Mesendoderm (in vitro differentiated cells): ENCODE measurements at regions not wholly inside any gene's neighbourhood (a gene's known extent, or its start where the extent isn't known, plus 50 kb on each side); places are given as distances from the start of the nearest gene placed in this dataset.

Experiments
- DNase-seq: peaks from one replicate; pipeline ENCODE4 v3.0.0; 2013
- H2AK5ac ChIP-seq: 2 replicates; pipeline ENCODE4 v1.6.1; 2013; ENCODE audit warnings: low read length, inconsistent platforms
- H2BK120ac ChIP-seq: 2 replicates; pipeline ENCODE4 v1.6.1; 2013; ENCODE audit warnings: low read depth, mild to moderate bottlenecking, low read length, moderate library complexity, mixed read lengths
- H2BK15ac ChIP-seq: replicated peaks from 2 replicates; pipeline ENCODE4 v1.6.1; 2013; ENCODE audit warnings: low read depth, mild to moderate bottlenecking, moderate library complexity
- H2BK5ac ChIP-seq: 2 replicates; pipeline ENCODE4 v1.6.1; 2013; ENCODE audit warnings: low read length, inconsistent platforms
- H3K18ac ChIP-seq: 2 replicates; pipeline ENCODE4 v1.6.1; 2013; ENCODE audit warnings: mild to moderate bottlenecking, low read length, mixed read lengths
- H3K23ac ChIP-seq: one replicate; pipeline ENCODE4 v1.6.1; 2013; ENCODE audit warnings: low read length
- H3K27ac ChIP-seq: 2 replicates; pipeline ENCODE4 v1.5.1; 2013; ENCODE audit warnings: low read depth, mild to moderate bottlenecking, inconsistent platforms, low read length, moderate library complexity
- H3K27me3 ChIP-seq: 2 replicates; pipeline ENCODE4 v1.6.1; 2013; ENCODE audit warnings: low read length, control low read depth, mild to moderate bottlenecking, inconsistent platforms; ENCODE audit not compliant: insufficient read depth, poor library complexity
- H3K36me3 ChIP-seq: 2 replicates; pipeline ENCODE4 v1.6.1; 2013; ENCODE audit warnings: low read length, inconsistent platforms; ENCODE audit not compliant: control insufficient read depth, insufficient read depth
- H3K4ac ChIP-seq: one replicate; pipeline ENCODE4 v1.6.1; 2013; ENCODE audit warnings: low read depth, mild to moderate bottlenecking, low read length, moderate library complexity
- H3K4me1 ChIP-seq: 2 replicates; pipeline ENCODE4 v1.6.1; 2013; ENCODE audit warnings: low read depth, low read length, inconsistent platforms; ENCODE audit not compliant: control insufficient read depth
- H3K4me2 ChIP-seq: 2 replicates; pipeline ENCODE4 v1.6.1; 2013; ENCODE audit warnings: low read length
- H3K4me3 ChIP-seq: 2 replicates; pipeline ENCODE4 v1.5.1; 2013; ENCODE audit warnings: mild to moderate bottlenecking, low read length
- H3K56ac ChIP-seq: one replicate; pipeline ENCODE4 v1.6.1; 2013; ENCODE audit warnings: low read length
- H3K79me1 ChIP-seq: 2 replicates; pipeline ENCODE4 v1.6.1; 2013; ENCODE audit warnings: low read length, inconsistent platforms
- H3K79me2 ChIP-seq: 2 replicates; pipeline ENCODE4 v1.6.1; 2013; ENCODE audit warnings: mild to moderate bottlenecking, low read length; ENCODE audit not compliant: control insufficient read depth, insufficient read depth
- H3K9ac ChIP-seq: 2 replicates; pipeline ENCODE4 v1.6.1; 2013; ENCODE audit warnings: low read length, inconsistent platforms
- H4K5ac ChIP-seq: one replicate; pipeline ENCODE4 v1.6.1; 2013; ENCODE audit warnings: low read length
- H4K8ac ChIP-seq: one replicate; pipeline ENCODE4 v1.6.1; 2013; ENCODE audit warnings: low read depth, mild to moderate bottlenecking, control low read depth, low read length, moderate library complexity
- WGBS: extraction: QIAGEN DNeasy Blood & Tissue Kit; methylation state at CpG from one replicate; pipeline ENCODE4 v1.1.7; 2013; ENCODE audit warnings: low lambda C conversion rate, missing lambda C conversion rate; ENCODE audit not compliant: insufficient coverage; ENCODE audit errors: extremely low coverage; 5-methylcytosine and 5-hydroxymethylcytosine counted together

DNA sequence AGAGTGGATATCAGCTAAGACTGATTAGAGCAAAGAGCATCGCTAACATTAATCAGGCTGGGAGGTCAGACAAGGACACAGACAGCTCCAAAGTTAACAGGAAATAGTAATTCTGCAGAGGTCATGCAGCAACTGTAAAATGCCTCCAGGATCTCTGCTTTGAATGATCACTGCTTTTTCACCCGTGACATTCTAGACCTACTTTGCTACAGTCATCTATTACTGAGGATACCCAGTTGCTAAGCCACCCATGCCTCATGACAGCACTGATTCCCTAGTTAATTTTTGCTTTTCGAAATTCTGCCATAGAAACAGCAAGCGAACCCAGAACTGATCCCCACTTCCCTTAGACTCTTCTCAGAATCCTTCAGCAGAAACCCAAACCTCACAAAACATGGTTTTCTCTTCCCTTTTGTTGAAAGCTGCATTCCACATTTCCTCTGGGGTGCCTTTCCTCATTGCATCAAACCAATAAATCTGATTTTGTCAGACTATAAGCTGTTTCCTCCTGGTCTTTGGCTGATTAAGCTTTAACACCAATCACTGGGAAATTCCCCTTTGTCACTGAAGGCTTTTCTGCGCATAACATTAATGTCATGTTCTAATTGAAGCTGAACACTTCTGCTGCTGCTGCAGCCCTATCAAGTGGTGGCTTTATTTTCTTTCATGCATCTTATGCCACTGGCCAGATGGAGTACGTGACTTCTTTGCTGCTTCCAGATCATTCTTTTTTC is 201.1 kb upstream of the CHD1 start:
- no peak overlapping the region for H2BK120ac ChIP-seq
- DNase-seq, result no peak
- H2BK15ac ChIP-seq, result no peak overlapping the region
- no peaks in the 10 kb centered on the region for H3K79me1 ChIP-seq
- H3K27me3 ChIP-seq, result no peaks in the 10 kb centered on the region
- H3K23ac ChIP-seq, result no peak overlapping the region
- H3K9ac ChIP-seq, result no peak overlapping the region
- H2BK5ac ChIP-seq, result no peak overlapping the region
- no CpG with 5 or more reads among the region's 6 CpGs for WGBS
- no peak overlapping the region for H3K4me2 ChIP-seq
- H3K56ac ChIP-seq, result no peak overlapping the region
- no peak overlapping the region for H3K18ac ChIP-seq
- H4K5ac ChIP-seq, result no peak overlapping the region
- H4K8ac ChIP-seq, result no peak overlapping the region
- H3K27ac ChIP-seq, result no peak overlapping the region
- no peaks in the 10 kb centered on the region for H3K79me2 ChIP-seq
- no peak overlapping the region for H2AK5ac ChIP-seq
- no peak overlapping the region for H3K4me3 ChIP-seq
- H3K4me1 ChIP-seq, result no peaks in the 10 kb centered on the region
- no peaks in the 10 kb centered on the region for H3K36me3 ChIP-seq
- H3K4ac ChIP-seq, result no peak overlapping the region

DNA sequence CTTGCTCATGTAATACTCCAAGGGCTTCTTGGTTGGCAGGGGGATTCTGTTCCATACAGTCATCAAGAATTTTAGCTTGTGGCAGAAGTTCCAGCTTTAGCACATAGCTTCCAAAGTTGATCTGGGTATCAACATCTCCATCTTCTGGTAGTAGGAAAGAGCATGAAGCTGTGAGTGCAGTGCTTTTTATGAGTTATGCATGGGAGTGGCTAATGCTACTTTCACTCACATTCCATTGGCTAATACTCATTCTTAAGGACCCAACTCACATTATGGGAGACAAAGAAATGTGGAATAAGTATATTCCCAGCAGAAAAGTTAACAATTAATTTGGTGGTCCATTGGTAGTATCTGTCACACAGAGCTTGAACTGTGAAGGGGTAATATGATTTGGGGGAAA is 194.2 kb upstream of the CHD1 start:
- H4K5ac ChIP-seq, result no peak overlapping the region
- no peak overlapping the region for H3K4me3 ChIP-seq
- H3K79me1 ChIP-seq, result no peaks in the 10 kb centered on the region
- H3K4ac ChIP-seq, result no peak overlapping the region
- no peak overlapping the region for H3K27ac ChIP-seq
- no peaks in the 10 kb centered on the region for H3K36me3 ChIP-seq
- no peak overlapping the region for H2AK5ac ChIP-seq
- H4K8ac ChIP-seq, result no peak overlapping the region
- H3K18ac ChIP-seq, result no peak overlapping the region
- no peak overlapping the region for H3K56ac ChIP-seq
- no peaks in the 10 kb centered on the region for H3K27me3 ChIP-seq
- H3K23ac ChIP-seq, result no peak overlapping the region
- no peaks in the 10 kb centered on the region for H3K4me1 ChIP-seq
- no peak overlapping the region for H2BK120ac ChIP-seq
- no peak overlapping the region for H2BK5ac ChIP-seq
- no peak overlapping the region for H3K9ac ChIP-seq
- no peak overlapping the region for H3K4me2 ChIP-seq
- H2BK15ac ChIP-seq, result no peak overlapping the region
- no peak for DNase-seq
- H3K79me2 ChIP-seq, result no peaks in the 10 kb centered on the region

DNA sequence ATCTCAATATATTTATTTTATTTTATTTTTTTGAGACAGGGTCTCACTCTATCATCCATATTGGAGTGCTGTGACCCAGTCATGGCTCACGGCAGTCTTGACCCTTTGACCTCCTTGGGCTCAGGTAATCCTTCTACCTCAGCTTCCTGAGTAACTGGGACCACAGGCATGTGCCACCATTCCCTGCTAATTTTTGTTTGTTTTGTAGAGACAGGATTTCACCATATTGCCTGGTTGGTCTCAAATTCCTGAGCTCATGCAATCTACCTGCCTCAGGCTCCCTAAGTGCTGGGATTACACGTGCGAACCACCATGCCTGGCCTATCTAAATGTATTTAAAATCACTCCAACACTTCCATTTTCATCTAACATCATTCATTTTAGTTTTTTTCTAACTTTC is 190.5 kb upstream of the CHD1 start:
- Histone ChIP-seq H2BK120ac (no peak overlapping the region), H4K5ac (no peak overlapping the region), H3K18ac (no peak overlapping the region), H3K79me1 (no peaks in the 10 kb centered on the region), H3K4ac (no peak overlapping the region), H2BK5ac (no peak overlapping the region), H3K9ac (no peak overlapping the region), H3K4me3 (no peak overlapping the region), H3K27me3 (no peaks in the 10 kb centered on the region), H3K36me3 (no peaks in the 10 kb centered on the region), H4K8ac (no peak overlapping the region), H3K27ac (no peak overlapping the region), H2AK5ac (no peak overlapping the region), H3K4me2 (no peak overlapping the region), H3K56ac (no peak overlapping the region), H3K4me1 (no peaks in the 10 kb centered on the region), H3K23ac (no peak overlapping the region), H3K79me2 (no peaks in the 10 kb centered on the region), H2BK15ac (no peak overlapping the region)
- DNase-seq, result no peak
- WGBS, result no CpG with 5 or more reads among the region's 3 CpGs

DNA sequence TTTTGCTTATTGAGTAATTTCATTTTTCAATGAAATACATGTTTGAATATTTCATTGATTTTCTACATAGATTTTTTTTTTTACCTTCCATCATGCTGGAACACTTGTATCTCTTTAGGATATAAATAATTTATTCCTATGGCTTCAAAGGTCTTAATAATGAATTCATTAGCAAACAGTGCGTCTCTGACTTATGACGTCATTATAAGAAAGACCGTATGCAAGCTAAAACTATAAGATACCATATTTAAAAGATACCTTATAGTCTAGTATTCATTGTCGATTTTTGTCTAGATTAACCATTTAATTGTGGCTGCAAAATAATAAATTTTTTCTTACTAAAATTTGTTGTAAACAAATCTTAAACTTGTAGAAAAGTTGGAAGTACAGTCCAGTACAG is 187.7 kb upstream of the CHD1 start:
- no peaks in the 10 kb centered on the region for H3K36me3 ChIP-seq
- H3K79me2 ChIP-seq, result no peaks in the 10 kb centered on the region
- no peak overlapping the region for H3K23ac ChIP-seq
- H3K4me3 ChIP-seq, result no peak overlapping the region
- no peak for DNase-seq
- H2BK120ac ChIP-seq, result no peak overlapping the region
- no peak overlapping the region for H3K56ac ChIP-seq
- H3K27me3 ChIP-seq, result no peaks in the 10 kb centered on the region
- WGBS, result no CpG with 5 or more reads among the region's 4 CpGs
- H3K4me1 ChIP-seq, result no peaks in the 10 kb centered on the region
- no peak overlapping the region for H3K4me2 ChIP-seq
- no peak overlapping the region for H2AK5ac ChIP-seq
- no peak overlapping the region for H4K8ac ChIP-seq
- no peak overlapping the region for H2BK5ac ChIP-seq
- no peaks in the 10 kb centered on the region for H3K79me1 ChIP-seq
- no peak overlapping the region for H3K27ac ChIP-seq
- H3K18ac ChIP-seq, result no peak overlapping the region
- no peak overlapping the region for H2BK15ac ChIP-seq
- no peak overlapping the region for H3K4ac ChIP-seq
- H4K5ac ChIP-seq, result no peak overlapping the region
- no peak overlapping the region for H3K9ac ChIP-seq

DNA sequence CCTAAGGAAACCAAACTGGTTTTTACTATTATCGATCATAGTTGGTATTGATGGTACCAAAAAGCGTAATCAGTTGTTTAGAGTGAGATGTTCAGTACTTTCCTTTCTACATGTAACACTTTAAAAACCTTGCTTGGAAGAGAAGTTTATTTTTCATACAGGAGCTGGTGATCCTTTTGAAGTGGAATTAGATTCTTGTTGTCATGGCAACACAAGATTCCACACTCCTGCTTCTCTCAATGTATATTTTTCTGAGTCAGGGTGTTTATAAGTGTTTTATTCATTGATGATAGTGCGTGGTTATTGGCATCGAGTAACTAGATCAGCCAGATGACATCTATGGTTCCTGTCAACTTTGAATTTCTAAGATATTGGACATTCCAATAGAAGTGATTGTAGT is 181.1 kb upstream of the CHD1 start:
- no peak overlapping the region for H2BK5ac ChIP-seq
- no peak overlapping the region for H2AK5ac ChIP-seq
- no peak overlapping the region for H3K4me2 ChIP-seq
- no peak overlapping the region for H4K8ac ChIP-seq
- H4K5ac ChIP-seq, result no peak overlapping the region
- no peaks in the 10 kb centered on the region for H3K27me3 ChIP-seq
- H3K23ac ChIP-seq, result no peak overlapping the region
- H3K9ac ChIP-seq, result no peak overlapping the region
- H3K4me3 ChIP-seq, result no peak overlapping the region
- H3K36me3 ChIP-seq, result no peaks in the 10 kb centered on the region
- no peaks in the 10 kb centered on the region for H3K4me1 ChIP-seq
- H2BK15ac ChIP-seq, result no peak overlapping the region
- no peak for DNase-seq
- no peak overlapping the region for H3K4ac ChIP-seq
- H3K79me1 ChIP-seq, result no peaks in the 10 kb centered on the region
- H3K18ac ChIP-seq, result no peak overlapping the region
- no peaks in the 10 kb centered on the region for H3K79me2 ChIP-seq
- H3K27ac ChIP-seq, result no peak overlapping the region
- no peak overlapping the region for H2BK120ac ChIP-seq
- H3K56ac ChIP-seq, result no peak overlapping the region
- WGBS, result no CpG with 5 or more reads among the region's 4 CpGs

DNA sequence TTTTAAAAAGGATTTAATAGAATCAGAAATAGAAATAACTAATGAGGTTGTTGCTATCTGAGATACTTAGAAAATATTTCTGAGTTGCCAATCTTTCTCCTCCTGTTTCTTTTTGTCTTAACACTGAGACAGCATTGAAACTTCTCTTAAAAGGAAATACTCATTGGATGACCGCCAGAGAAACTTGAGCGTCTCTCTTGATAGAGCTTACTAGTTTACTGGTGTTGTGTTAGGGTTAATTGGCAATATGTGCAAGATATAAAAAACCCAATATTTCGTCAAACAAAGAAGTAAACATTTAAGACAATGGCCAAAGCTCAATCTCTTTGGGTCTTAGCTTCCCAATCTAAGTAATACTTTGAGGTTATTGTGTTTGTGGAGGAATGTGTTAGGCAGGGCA is 176.4 kb upstream of the CHD1 start:
- no peaks in the 10 kb centered on the region for H3K79me2 ChIP-seq
- no peaks in the 10 kb centered on the region for H3K36me3 ChIP-seq
- H3K4me3 ChIP-seq, result no peak overlapping the region
- no peak overlapping the region for H3K9ac ChIP-seq
- no peaks in the 10 kb centered on the region for H3K27me3 ChIP-seq
- no peak overlapping the region for H2AK5ac ChIP-seq
- no peak overlapping the region for H2BK5ac ChIP-seq
- no CpG with 5 or more reads among the region's 3 CpGs for WGBS
- no peak overlapping the region for H3K4ac ChIP-seq
- no peak overlapping the region for H3K4me2 ChIP-seq
- H2BK15ac ChIP-seq, result no peak overlapping the region
- no peak overlapping the region for H3K23ac ChIP-seq
- H4K8ac ChIP-seq, result no peak overlapping the region
- H3K27ac ChIP-seq, result no peak overlapping the region
- H4K5ac ChIP-seq, result no peak overlapping the region
- H3K56ac ChIP-seq, result no peak overlapping the region
- no peak overlapping the region for H2BK120ac ChIP-seq
- H3K79me1 ChIP-seq, result no peaks in the 10 kb centered on the region
- H3K4me1 ChIP-seq, result no peaks in the 10 kb centered on the region
- H3K18ac ChIP-seq, result no peak overlapping the region
- no peak for DNase-seq
